KMS-11 (cell line): ENCODE measurements at regions not wholly inside any gene's neighbourhood (a gene's known extent, or its start where the extent isn't known, plus 50 kb on each side); places are given as distances from the start of the nearest gene placed in this dataset.
A peak's percentile ranks its signal among the peaks of the same experiment; 100 is the strongest.

ENCODE experiments used
- H2AFZ ChIP-seq: fragments of 200-600 bp; sonication (generic); 2 replicates; pipeline ENCODE4 v1.6.1; 2016; ENCODE audit warnings: antibody characterized with exemption, mixed run types, low read depth
- H3K27ac ChIP-seq: fragments of 200-600 bp; sonication (generic); 2 replicates; pipeline ENCODE4 v1.6.1; 2016; ENCODE audit warnings: mild to moderate bottlenecking, mixed run types
- H3K27me3 ChIP-seq: fragments of 200-600 bp; sonication (generic); 2 replicates; pipeline ENCODE4 v1.6.1; 2017; ENCODE audit warnings: mild to moderate bottlenecking, low read depth, mixed run types, moderate library complexity; ENCODE audit not compliant: insufficient read depth
- H3K36me3 ChIP-seq: fragments of 200-600 bp; sonication (generic); 2 replicates; pipeline ENCODE4 v1.6.1; 2017; ENCODE audit warnings: mild to moderate bottlenecking, mixed run types; ENCODE audit not compliant: insufficient read depth
- H3K4me1 ChIP-seq: fragments of 200-600 bp; sonication (generic); 2 replicates; pipeline ENCODE4 v1.6.1; 2016; ENCODE audit warnings: mild to moderate bottlenecking, low read depth, mixed run types; ENCODE audit not compliant: poor library complexity, severe bottlenecking
- H3K4me2 ChIP-seq: fragments of 200-600 bp; sonication (generic); 2 replicates; pipeline ENCODE4 v1.7.0; 2016; ENCODE audit warnings: mild to moderate bottlenecking, mixed run types
- H3K4me3 ChIP-seq: fragments of 200-600 bp; sonication (generic); IDR thresholded peaks from 2 replicates; pipeline ENCODE4 v1.6.1; 2017; ENCODE audit warnings: low read depth, low read length, mixed read lengths; ENCODE audit not compliant: insufficient read depth
- H3K79me2 ChIP-seq: fragments of 200-600 bp; sonication (generic); 2 replicates; pipeline ENCODE4 v1.6.1; 2016; ENCODE audit warnings: low read depth, mixed run types; ENCODE audit not compliant: insufficient read depth
- H3K9ac ChIP-seq: fragments of 200-600 bp; sonication (generic); 2 replicates; pipeline ENCODE4 v1.6.1; 2016; ENCODE audit warnings: mild to moderate bottlenecking, mixed run types
- H4K20me1 ChIP-seq: fragments of 200-600 bp; sonication (generic); 2 replicates; pipeline ENCODE4 v1.6.1; 2016; ENCODE audit warnings: mild to moderate bottlenecking, mixed run types; ENCODE audit not compliant: insufficient read depth
- TF ChIP-seq, protein P1 (sequence below): fragments of 200-600 bp; sonication (generic); conservative IDR thresholded peaks from 2 replicates; pipeline ENCODE4 v1.6.1; 2017; ENCODE audit warnings: low read depth, mild to moderate bottlenecking, antibody characterized with exemption, low read length, moderate library complexity, mixed read lengths

DNA sequence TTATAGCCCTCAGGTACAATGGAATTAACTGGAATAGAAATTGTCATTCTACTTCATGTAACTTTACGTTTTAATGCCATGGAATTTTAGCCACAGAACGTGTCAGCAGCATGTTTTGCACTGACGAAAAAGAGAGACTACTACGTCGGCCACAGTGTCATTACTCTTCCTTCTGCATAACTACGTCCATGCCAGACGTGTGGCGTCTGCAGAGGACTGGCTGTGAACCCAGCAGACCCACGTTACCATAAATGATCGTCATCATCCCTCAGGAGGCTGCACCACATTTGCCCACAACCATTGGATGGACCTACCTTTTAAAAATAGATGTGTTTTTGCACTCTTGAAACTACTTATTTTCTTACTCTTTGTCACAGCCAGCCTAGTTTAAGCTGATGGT lies 63.8 kb upstream of the ATG10 start:
- Histone ChIP-seq H2AFZ (no peak overlapping the region), H3K27me3 (no peaks in the 10 kb centered on the region), H3K9ac (no peak overlapping the region), H3K4me1 (peaks cover 20% of the 10 kb centered on the region), H3K4me3 (no peak overlapping the region), H3K36me3 (no peaks in the 10 kb centered on the region), H3K27ac (no peak overlapping the region), H3K79me2 (no peaks in the 10 kb centered on the region), H4K20me1 (no peaks in the 10 kb centered on the region), H3K4me2 (peak overlapping the region; percentile 5; the same call in 1 of the 2 replicates)
- TF ChIP-seq, protein P1, sequence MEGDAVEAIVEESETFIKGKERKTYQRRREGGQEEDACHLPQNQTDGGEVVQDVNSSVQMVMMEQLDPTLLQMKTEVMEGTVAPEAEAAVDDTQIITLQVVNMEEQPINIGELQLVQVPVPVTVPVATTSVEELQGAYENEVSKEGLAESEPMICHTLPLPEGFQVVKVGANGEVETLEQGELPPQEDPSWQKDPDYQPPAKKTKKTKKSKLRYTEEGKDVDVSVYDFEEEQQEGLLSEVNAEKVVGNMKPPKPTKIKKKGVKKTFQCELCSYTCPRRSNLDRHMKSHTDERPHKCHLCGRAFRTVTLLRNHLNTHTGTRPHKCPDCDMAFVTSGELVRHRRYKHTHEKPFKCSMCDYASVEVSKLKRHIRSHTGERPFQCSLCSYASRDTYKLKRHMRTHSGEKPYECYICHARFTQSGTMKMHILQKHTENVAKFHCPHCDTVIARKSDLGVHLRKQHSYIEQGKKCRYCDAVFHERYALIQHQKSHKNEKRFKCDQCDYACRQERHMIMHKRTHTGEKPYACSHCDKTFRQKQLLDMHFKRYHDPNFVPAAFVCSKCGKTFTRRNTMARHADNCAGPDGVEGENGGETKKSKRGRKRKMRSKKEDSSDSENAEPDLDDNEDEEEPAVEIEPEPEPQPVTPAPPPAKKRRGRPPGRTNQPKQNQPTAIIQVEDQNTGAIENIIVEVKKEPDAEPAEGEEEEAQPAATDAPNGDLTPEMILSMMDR = no peak

GRCh38 chr5:81907012-81907635 lies 64.7 kb upstream of the ATG10 start:
- Histone ChIP-seq H3K4me3 (no peak overlapping the region), H3K79me2 (no peaks in the 10 kb centered on the region), H3K36me3 (no peaks in the 10 kb centered on the region), H2AFZ (no peak overlapping the region), H3K4me1 (peaks cover 20% of the 10 kb centered on the region), H3K4me2 (no peak overlapping the region), H4K20me1 (no peaks in the 10 kb centered on the region), H3K27me3 (no peaks in the 10 kb centered on the region), H3K27ac (no peak overlapping the region), H3K9ac (no peak overlapping the region)
- TF ChIP-seq, protein P1 = no peak

DNA sequence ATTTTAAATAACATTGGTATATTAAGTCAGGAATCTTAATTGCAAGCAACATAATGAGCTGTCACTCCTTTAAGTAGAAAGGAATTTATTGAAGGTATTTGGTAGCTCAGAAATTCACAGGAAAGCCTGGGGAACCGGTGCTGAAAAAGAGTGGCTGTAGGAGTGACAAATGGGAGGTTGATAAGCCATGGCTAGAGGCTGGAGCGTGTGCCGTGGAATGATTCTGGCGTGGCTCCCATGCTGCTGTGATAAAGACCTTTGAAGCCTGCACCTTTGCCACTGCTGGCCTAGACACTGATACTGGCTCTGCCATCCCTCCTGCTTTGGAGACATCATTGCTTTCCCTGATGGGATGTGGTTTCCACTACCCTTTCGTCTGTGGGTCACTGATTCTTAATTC lies 65.7 kb upstream of the ATG10 start:
- Histone ChIP-seq H3K27ac (no peak overlapping the region), H2AFZ (no peak overlapping the region), H3K4me1 (peaks cover 20% of the 10 kb centered on the region), H4K20me1 (no peaks in the 10 kb centered on the region), H3K4me3 (no peak overlapping the region), H3K4me2 (no peak overlapping the region), H3K79me2 (no peaks in the 10 kb centered on the region), H3K27me3 (no peaks in the 10 kb centered on the region), H3K9ac (no peak overlapping the region), H3K36me3 (no peaks in the 10 kb centered on the region)
- TF ChIP-seq, protein P1 = no peak

GRCh38 chr5:81904861-81905260 lies 67.0 kb upstream of the ATG10 start:
- Histone ChIP-seq H3K79me2 (no peaks in the 10 kb centered on the region), H2AFZ (no peak overlapping the region), H3K9ac (no peak overlapping the region), H3K4me1 (peaks cover 19% of the 10 kb centered on the region), H3K4me2 (no peak overlapping the region), H4K20me1 (no peaks in the 10 kb centered on the region), H3K27me3 (no peaks in the 10 kb centered on the region), H3K27ac (no peak overlapping the region), H3K36me3 (no peaks in the 10 kb centered on the region), H3K4me3 (no peak overlapping the region)
- TF ChIP-seq, protein P1 = no peak
